ENCODE measurements at regions not wholly inside any gene's neighbourhood (a gene's known extent, or its start where the extent isn't known, plus 50 kb on each side); places are given as distances from the start of the nearest gene placed in this dataset.

DNA sequence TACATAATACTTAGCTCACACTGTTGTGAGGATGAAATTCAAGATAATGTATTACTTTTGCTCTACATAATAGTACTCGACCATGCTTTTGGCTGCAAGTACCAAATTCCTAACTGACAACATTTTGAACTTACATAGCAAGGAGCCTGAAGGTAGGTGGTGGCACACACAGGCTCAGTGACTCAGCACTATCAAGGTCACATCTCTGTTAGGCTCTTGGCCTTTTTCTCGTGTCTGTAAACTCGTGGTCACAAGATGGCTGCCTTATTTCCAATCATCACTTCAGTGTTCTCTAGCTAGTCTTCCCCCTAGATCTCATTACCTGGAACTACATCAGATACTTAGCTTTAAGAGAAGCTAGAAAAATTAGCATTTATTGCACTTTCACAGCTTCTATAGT, 61.4 kb upstream of the ABCB5 start:
- H3K4me3 ChIP-seq (ENCODE audit: low read length): no peak overlapping the region
- DNase-seq (ENCODE audit: low read depth): no peak
- TF ChIP-seq, protein P1, sequence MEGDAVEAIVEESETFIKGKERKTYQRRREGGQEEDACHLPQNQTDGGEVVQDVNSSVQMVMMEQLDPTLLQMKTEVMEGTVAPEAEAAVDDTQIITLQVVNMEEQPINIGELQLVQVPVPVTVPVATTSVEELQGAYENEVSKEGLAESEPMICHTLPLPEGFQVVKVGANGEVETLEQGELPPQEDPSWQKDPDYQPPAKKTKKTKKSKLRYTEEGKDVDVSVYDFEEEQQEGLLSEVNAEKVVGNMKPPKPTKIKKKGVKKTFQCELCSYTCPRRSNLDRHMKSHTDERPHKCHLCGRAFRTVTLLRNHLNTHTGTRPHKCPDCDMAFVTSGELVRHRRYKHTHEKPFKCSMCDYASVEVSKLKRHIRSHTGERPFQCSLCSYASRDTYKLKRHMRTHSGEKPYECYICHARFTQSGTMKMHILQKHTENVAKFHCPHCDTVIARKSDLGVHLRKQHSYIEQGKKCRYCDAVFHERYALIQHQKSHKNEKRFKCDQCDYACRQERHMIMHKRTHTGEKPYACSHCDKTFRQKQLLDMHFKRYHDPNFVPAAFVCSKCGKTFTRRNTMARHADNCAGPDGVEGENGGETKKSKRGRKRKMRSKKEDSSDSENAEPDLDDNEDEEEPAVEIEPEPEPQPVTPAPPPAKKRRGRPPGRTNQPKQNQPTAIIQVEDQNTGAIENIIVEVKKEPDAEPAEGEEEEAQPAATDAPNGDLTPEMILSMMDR (conservative IDR thresholded peaks at IDR 0.05; ENCODE audit: low read length): no peak

DNA sequence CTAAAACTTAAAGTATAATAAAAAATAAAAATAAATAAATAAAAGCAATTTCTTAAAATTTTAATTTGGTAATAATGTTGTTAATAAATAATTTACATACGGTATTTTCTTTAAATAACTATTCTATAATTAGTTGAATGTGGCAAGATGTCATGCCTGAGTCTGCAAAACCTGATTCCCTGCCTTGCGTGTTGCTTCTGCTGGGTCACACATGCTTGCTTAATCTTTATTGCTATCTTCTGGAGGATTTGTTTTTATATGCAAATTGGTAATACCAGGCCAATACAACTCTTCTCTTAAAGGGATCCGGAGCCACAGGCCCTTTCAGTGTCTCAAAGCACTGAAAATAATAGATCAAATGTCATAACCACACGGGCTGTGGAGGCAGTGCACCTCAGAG, 59.4 kb upstream of the ABCB5 start:
- no peak for DNase-seq (ENCODE audit: low read depth)
- no peak overlapping the region for H3K4me3 ChIP-seq (ENCODE audit: low read length)
- TF ChIP-seq, protein P1 (conservative IDR thresholded peaks at IDR 0.05; ENCODE audit: low read length): no peak

DNA sequence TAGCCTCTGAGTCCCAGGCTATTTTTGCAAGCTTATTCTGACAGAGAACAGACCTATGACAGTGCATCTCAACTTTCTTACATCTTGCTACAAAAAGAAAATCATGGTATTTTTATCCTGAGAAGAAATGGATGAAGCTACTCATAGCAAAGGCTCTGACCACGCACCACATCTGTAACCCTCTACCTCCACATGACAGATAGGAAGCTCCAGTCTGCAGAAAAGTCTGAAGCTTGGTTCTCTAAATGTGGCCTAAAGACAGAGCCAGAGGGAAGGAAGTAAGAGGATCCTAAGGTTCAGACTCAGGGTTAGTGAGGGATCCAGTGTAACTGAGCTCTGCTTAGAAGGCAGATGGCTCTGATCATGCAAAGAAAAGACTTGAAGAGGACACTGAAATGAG, 58.4 kb upstream of the ABCB5 start:
- TF ChIP-seq, protein P1 (conservative IDR thresholded peaks at IDR 0.05; ENCODE audit: low read length): no peak
- DNase-seq (ENCODE audit: low read depth): no peak
- H3K4me3 ChIP-seq (ENCODE audit: low read length): no peak overlapping the region

DNA sequence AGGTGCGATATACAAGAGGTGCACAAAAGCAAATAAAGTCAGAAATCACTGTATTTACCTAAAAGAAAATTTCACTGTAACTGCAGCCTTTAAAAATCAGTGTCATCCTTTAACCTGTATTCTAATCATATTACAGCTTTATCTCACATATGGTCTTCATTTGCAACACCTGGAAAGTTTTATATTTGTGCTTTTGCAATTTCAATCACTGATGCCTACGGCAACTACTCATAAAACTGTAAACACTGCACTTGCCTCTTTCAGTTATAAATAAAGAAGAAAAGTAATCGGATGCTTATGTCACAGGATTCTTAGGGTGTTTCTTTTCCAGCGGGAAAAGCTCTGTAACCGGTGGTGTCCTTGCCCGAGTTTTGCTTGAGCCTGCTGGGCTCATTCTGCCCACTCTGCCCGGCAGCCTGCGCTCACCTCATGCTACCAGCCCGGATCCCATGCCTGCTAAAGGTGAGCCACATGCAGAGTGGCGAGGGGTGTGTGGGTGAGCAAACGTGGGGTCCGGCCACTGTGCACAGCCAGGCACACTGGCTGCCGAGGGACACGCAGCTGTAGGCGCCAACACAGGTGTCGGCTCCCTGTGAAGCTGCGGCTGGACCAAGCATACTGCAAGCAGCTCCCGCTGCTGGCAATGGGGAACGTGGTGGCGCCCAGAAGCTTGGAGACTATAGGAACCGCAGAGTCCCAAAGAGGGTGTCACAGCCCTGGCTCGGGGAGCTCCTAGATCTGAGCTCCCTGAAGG, 56.3 kb upstream of the ABCB5 start:
- TF ChIP-seq, protein P1 (conservative IDR thresholded peaks at IDR 0.05; ENCODE audit: low read length): no peak
- no peak for DNase-seq (ENCODE audit: low read depth)
- H3K4me3 ChIP-seq (ENCODE audit: low read length): no peak overlapping the region

GRCh38 chr7:20559883-20560282, 55.6 kb upstream of the ABCB5 start:
- no peak overlapping the region for H3K4me3 ChIP-seq (ENCODE audit: low read length)
- no peak for DNase-seq (ENCODE audit: low read depth)
- TF ChIP-seq, protein P1 (conservative IDR thresholded peaks at IDR 0.05; ENCODE audit: low read length): no peak

DNA sequence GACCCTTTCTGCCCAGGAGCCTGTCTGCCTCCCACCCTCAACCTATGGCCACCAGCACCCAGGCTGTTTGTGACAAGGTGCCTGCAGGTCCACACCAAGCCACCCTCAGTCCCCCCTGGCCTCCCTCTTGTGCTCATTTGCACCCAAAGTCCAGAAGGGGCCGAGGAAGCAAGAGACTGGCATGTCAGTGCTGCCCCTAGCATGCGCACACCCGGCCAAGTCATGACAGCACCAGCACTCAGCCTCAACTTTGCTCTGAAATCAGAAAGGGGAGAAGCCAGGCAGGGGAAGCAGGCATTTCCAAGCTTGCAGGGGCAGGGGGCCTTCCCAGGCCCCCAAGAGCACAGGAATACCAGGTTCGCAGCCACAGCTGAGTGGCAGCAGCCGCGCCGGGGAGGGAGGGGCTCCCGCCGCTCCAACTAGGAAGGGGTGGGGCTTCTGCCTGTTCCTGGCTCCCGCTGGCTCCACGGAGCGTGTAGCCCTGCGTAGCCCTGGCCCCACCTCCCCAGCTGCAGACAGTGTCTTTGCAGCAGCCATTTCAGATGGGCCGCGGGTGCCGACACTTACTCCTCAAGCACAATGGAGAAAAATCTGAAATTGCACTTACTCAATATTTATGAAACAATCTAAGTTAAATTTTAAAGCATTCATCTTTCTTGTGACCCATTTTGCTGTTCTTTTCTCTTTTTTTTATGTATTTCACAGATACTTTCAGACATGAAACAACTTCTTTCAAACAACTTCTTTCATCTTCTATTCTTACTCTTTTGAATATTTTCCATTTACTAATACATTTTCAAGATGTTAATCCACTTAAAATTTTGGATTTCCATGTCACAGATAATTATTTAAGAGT, 54.9 kb upstream of the ABCB5 start:
- H3K4me3 ChIP-seq (ENCODE audit: low read length): no peak overlapping the region
- DNase-seq (ENCODE audit: low read depth): no peak

More for the DNA sequence above, 54.9 kb upstream of the ABCB5 start:
- TF ChIP-seq, protein P1 (conservative IDR thresholded peaks at IDR 0.05; ENCODE audit: low read length): no peak

Measured in AG10803 (cell line).